Astrocyte (in vitro differentiated cells and primary cell): ENCODE measurements at regions not wholly inside any gene's neighbourhood (a gene's known extent, or its start where the extent isn't known, plus 50 kb on each side); places are given as distances from the start of the nearest gene placed in this dataset.
A peak's percentile ranks its signal among the peaks of the same experiment; 100 is the strongest.

Source experiments
- DNase-seq: peaks from one replicate; pipeline ENCODE4 v3.0.0-alpha.2; 2010; ENCODE audit warnings: low read depth
- FAIRE-seq: peaks from 2 replicates; lab custom pipeline; 2011; peaks lifted over from hg19 to GRCh38; lab: Jason Lieb, UNC
- H2AFZ ChIP-seq: 2 replicates; pipeline ENCODE4 v1.6.0; 2012; ENCODE audit warnings: low read depth, low read length, inconsistent platforms
- H3K27ac ChIP-seq: 2 replicates; pipeline ENCODE4 v1.5.1; 2011; ENCODE audit warnings: low read depth, low read length, inconsistent platforms
- H3K27me3 ChIP-seq: 2 replicates; pipeline ENCODE4 v1.6.0; 2011; ENCODE audit warnings: low read length, inconsistent platforms; ENCODE audit not compliant: insufficient read depth
- H3K36me3 ChIP-seq: 2 replicates; pipeline ENCODE4 v1.5.1; 2011; ENCODE audit warnings: low read length, inconsistent platforms; ENCODE audit not compliant: insufficient read depth
- H3K4me1 ChIP-seq: 2 replicates; pipeline ENCODE4 v1.5.1; 2011; ENCODE audit warnings: low read length, inconsistent platforms; ENCODE audit not compliant: insufficient read depth
- H3K4me2 ChIP-seq: 2 replicates; pipeline ENCODE4 v1.6.0; 2012; ENCODE audit warnings: low read length, inconsistent platforms
- H3K4me3 ChIP-seq: 2 replicates; pipeline ENCODE4 v1.5.1; 2011; ENCODE audit warnings: low read depth, mild to moderate bottlenecking, low read length, inconsistent platforms; ENCODE audit not compliant: insufficient read depth
- H3K79me2 ChIP-seq: 2 replicates; pipeline ENCODE4 v1.6.0; 2012; ENCODE audit warnings: mild to moderate bottlenecking, low read length, inconsistent platforms; ENCODE audit not compliant: insufficient read depth
- H3K9ac ChIP-seq: 2 replicates; pipeline ENCODE4 v1.6.0; 2012; ENCODE audit warnings: mild to moderate bottlenecking, low read length, inconsistent platforms
- H3K9me3 ChIP-seq: 2 replicates; pipeline ENCODE4 v1.5.1; 2012; ENCODE audit warnings: low read depth, mild to moderate bottlenecking, low read length, inconsistent platforms; ENCODE audit not compliant: insufficient read depth
- H4K20me1 ChIP-seq: 2 replicates; pipeline ENCODE4 v1.6.0; 2012; ENCODE audit warnings: low read length, inconsistent platforms; ENCODE audit not compliant: insufficient read depth
- H3K27ac Mint-ChIP-seq: one replicate; pipeline ENCODE4 v1.8.0; 2021; ENCODE audit warnings: mild to moderate bottlenecking, mixed read lengths; ENCODE audit not compliant: unreplicated experiment
- H3K27me3 Mint-ChIP-seq: one replicate; pipeline ENCODE4 v1.8.0; 2021; ENCODE audit warnings: low read depth, mixed read lengths; ENCODE audit not compliant: unreplicated experiment
- H3K36me3 Mint-ChIP-seq: one replicate; pipeline ENCODE4 v1.8.0; 2021; ENCODE audit warnings: low read depth, mixed read lengths; ENCODE audit not compliant: unreplicated experiment
- H3K4me1 Mint-ChIP-seq: one replicate; pipeline ENCODE4 v1.8.0; 2021; ENCODE audit warnings: low read depth, mixed read lengths; ENCODE audit not compliant: unreplicated experiment
- H3K4me3 Mint-ChIP-seq: one replicate; pipeline ENCODE4 v1.8.0; 2021; ENCODE audit warnings: mild to moderate bottlenecking, moderate library complexity, mixed read lengths; ENCODE audit not compliant: unreplicated experiment
- H3K9me3 Mint-ChIP-seq: one replicate; pipeline ENCODE4 v1.8.0; 2021; ENCODE audit warnings: mild to moderate bottlenecking, mixed read lengths; ENCODE audit not compliant: unreplicated experiment
- CTCF ChIP-seq: IDR thresholded peaks from 2 replicates; pipeline ENCODE4 v1.5.1; 2011; ENCODE audit warnings: low read depth, mild to moderate bottlenecking, inconsistent platforms, low read length, moderate library complexity; ENCODE audit not compliant: insufficient read depth
- EZH2 ChIP-seq: IDR thresholded peaks from 2 replicates; pipeline ENCODE4 v1.6.1; 2012; ENCODE audit warnings: mild to moderate bottlenecking, low read length, inconsistent platforms; ENCODE audit not compliant: insufficient read depth

DNA sequence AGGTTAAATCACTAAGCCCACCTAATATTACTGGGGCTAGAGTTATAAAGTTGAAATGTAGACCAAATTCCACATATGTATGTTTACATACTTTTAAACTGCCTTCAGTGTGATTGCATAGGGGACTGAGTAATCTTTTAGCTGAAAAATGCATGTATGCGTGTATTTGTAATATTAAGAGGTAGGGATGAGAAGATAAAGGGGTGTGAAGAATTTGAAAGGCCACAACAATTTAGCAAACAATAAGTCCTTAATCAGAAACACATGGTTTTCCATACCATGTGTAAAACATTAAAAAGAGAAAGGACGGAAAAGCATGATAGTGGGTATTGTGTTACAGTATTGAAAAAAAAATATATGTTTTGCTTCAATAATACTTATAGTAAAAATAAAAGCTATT is 919.9 kb upstream of the FLRT2 start:
- Histone ChIP-seq H3K4me2 (no peak overlapping the region), H3K9me3 (no peaks in the 10 kb centered on the region), H3K4me1 (no peaks in the 10 kb centered on the region), H3K79me2 (no peaks in the 10 kb centered on the region), H3K27me3 (no peaks in the 10 kb centered on the region), H4K20me1 (no peaks in the 10 kb centered on the region), H3K4me3 (no peak overlapping the region), H3K27ac (no peak overlapping the region), H2AFZ (no peak overlapping the region), H3K36me3 (no peaks in the 10 kb centered on the region), H3K9ac (no peak overlapping the region)
- DNase-seq = no peak
- FAIRE-seq = no peak
- Mint-ChIP-seq H3K4me3 (no peak overlapping the region), H3K9me3 (no peaks in the 10 kb centered on the region), H3K36me3 (no peaks in the 10 kb centered on the region), H3K4me1 (no peaks in the 10 kb centered on the region), H3K27me3 (no peaks in the 10 kb centered on the region), H3K27ac (no peak overlapping the region)
- no peak for TF ChIP-seq EZH2
- no peak for TF ChIP-seq CTCF

DNA sequence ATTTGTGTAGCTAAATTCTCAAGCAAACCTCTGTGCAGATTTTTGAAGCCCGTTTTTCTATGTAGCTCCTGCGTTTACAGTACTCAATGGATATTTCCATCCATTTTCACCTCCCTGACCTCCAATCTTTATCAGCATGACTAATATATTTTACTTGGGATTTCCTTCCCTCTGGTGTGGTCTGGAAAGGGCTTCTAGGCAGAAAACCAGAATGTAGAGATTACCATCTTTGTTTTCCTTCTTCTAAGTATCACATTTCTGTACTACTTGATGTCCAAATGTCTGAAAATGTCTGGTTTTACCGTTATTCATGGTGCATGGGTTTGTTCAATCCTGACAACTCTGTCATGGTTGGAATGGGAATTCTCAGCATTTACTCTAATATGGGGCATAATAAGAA is 907.6 kb upstream of the FLRT2 start:
- no peaks in the 10 kb centered on the region for H3K36me3 ChIP-seq
- H3K9me3 ChIP-seq = no peaks in the 10 kb centered on the region
- H3K27ac ChIP-seq = no peak overlapping the region
- no peak for TF ChIP-seq EZH2
- no peak for TF ChIP-seq CTCF
- H3K79me2 ChIP-seq = no peaks in the 10 kb centered on the region
- Mint-ChIP-seq H3K27ac (no peak overlapping the region), H3K36me3 (no peaks in the 10 kb centered on the region), H3K4me3 (no peak overlapping the region), H3K9me3 (no peaks in the 10 kb centered on the region), H3K27me3 (no peaks in the 10 kb centered on the region), H3K4me1 (peaks cover 10% of the 10 kb centered on the region)
- DNase-seq = peak; percentile 13
- H3K9ac ChIP-seq = no peak overlapping the region
- no peak for FAIRE-seq
- no peak overlapping the region for H2AFZ ChIP-seq
- H3K4me1 ChIP-seq = no peaks in the 10 kb centered on the region
- H4K20me1 ChIP-seq = no peaks in the 10 kb centered on the region
- no peaks in the 10 kb centered on the region for H3K27me3 ChIP-seq
- no peak overlapping the region for H3K4me2 ChIP-seq
- H3K4me3 ChIP-seq = no peak overlapping the region

DNA sequence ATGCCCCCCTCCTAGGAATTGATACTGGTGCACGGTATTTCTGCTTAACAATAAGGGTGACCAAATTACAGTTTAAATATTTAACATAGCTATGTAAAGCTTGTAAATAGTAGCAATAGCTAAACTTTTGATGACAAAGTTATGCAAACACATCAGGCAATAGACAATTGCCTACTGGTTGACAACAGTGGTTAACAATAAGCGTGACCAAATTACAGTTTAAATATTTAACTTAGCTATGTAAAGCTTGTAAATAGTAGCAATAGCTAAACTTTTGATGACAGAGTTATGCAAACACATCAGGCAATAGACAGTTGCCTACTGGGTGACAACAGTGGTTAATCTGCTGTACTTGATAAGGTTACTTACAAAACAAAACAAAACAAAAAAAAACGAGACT is 886.5 kb upstream of the FLRT2 start:
- Histone ChIP-seq H3K27me3 (no peaks in the 10 kb centered on the region), H3K9ac (no peak overlapping the region), H3K27ac (no peak overlapping the region), H3K9me3 (no peaks in the 10 kb centered on the region), H3K4me2 (no peak overlapping the region), H4K20me1 (no peaks in the 10 kb centered on the region), H3K4me3 (no peak overlapping the region), H3K4me1 (peaks cover 2% of the 10 kb centered on the region), H2AFZ (no peak overlapping the region), H3K79me2 (no peaks in the 10 kb centered on the region), H3K36me3 (no peaks in the 10 kb centered on the region)
- Mint-ChIP-seq H3K4me1 (peaks cover 15% of the 10 kb centered on the region), H3K27ac (no peak overlapping the region), H3K4me3 (no peak overlapping the region), H3K36me3 (no peaks in the 10 kb centered on the region), H3K9me3 (no peaks in the 10 kb centered on the region), H3K27me3 (no peaks in the 10 kb centered on the region)
- DNase-seq (no peak), FAIRE-seq (no peak)
- TF ChIP-seq EZH2 = no peak
- no peak for TF ChIP-seq CTCF
